HG03097 (cell line): ENCODE measurements at regions not wholly inside any gene's neighbourhood (a gene's known extent, or its start where the extent isn't known, plus 50 kb on each side); places are given as distances from the start of the nearest gene placed in this dataset.
"Not testable (repeated sequence)": the region's sequence is repeated elsewhere in the genome, so short reads cannot be mapped to it uniquely, and the experiment has no call there.

Experiments
- ATAC-seq: cut with Tn5 transposase; IDR thresholded peaks from one replicate; pipeline ENCODE4 v1.9.1; 2021; ENCODE audit not compliant: unreplicated experiment, low FRiP score

- no peak for ATAC-seq
These were observed 183.2 kb upstream of the MAP3K1 start for GRCh38 chr5:56632199-56632598.

- no peak for ATAC-seq
These were observed 183.6 kb upstream of the MAP3K1 start for GRCh38 chr5:56631719-56632118.

- ATAC-seq = not testable (repeated sequence)
These were observed 186.7 kb upstream of the MAP3K1 start for GRCh38 chr5:56628616-56629015.

- ATAC-seq = no peak
These were observed 189.8 kb upstream of the MAP3K1 start for GRCh38 chr5:56625541-56625940.

- ATAC-seq = no peak
These were observed 190.6 kb upstream of the MAP3K1 start for GRCh38 chr5:56624751-56625150.

GRCh38 chr5:56622141-56622540 is 193.2 kb upstream of the MAP3K1 start:
- ATAC-seq = no peak

GRCh38 chr5:56620903-56621677 is 194.3 kb upstream of the MAP3K1 start:
- ATAC-seq = no peak

- ATAC-seq = no peak
These were observed 197.4 kb upstream of the MAP3K1 start for GRCh38 chr5:56617998-56618397.

- no peak for ATAC-seq
These were observed 198.7 kb upstream of the MAP3K1 start for GRCh38 chr5:56616454-56617160.

GRCh38 chr5:56615361-56616153 is 199.8 kb upstream of the MAP3K1 start:
- no peak for ATAC-seq

- ATAC-seq = no peak
These were observed 202.6 kb upstream of the MAP3K1 start for GRCh38 chr5:56612759-56613158.

- ATAC-seq = no peak
These were observed 203.0 kb upstream of the MAP3K1 start for GRCh38 chr5:56612353-56612752.

- ATAC-seq = no peak
These were observed 205.2 kb upstream of the MAP3K1 start for GRCh38 chr5:56610093-56610698.

- ATAC-seq = no peak
These were observed 207.0 kb upstream of the MAP3K1 start for GRCh38 chr5:56608217-56608925.

- no peak for ATAC-seq
These were observed 207.8 kb upstream of the MAP3K1 start for GRCh38 chr5:56607551-56607950.

GRCh38 chr5:56607074-56607473 is 208.3 kb upstream of the MAP3K1 start:
- no peak for ATAC-seq

GRCh38 chr5:56606192-56606591 is 209.2 kb upstream of the MAP3K1 start:
- ATAC-seq = no peak

GRCh38 chr5:56605231-56605630 is 210.1 kb upstream of the MAP3K1 start:
- no peak for ATAC-seq

GRCh38 chr5:56601641-56602071 is 213.7 kb upstream of the MAP3K1 start:
- ATAC-seq = no peak

- ATAC-seq = no peak
These were observed 216.4 kb upstream of the MAP3K1 start for GRCh38 chr5:56598941-56599340.
